Panc1 (cell line): ENCODE measurements at regions not wholly inside any gene's neighbourhood (a gene's known extent, or its start where the extent isn't known, plus 50 kb on each side); places are given as distances from the start of the nearest gene placed in this dataset.

Source experiments
- ATAC-seq: fragments of 200-7000 bp; cut with Tn5 transposase; 2 replicates; pipeline ENCODE4 v1.9.1; 2020; ENCODE audit warnings: mild to moderate bottlenecking, moderate library complexity
- BruUV-seq: library from RNA; stranded (reverse); fragments of 400-500 nt; replicated peaks from 2 replicates; lab custom pipeline; 2021; lab: Mats Ljungman, UMichigan
- CTCF ChIA-PET: fragments of 300-600 bp; sonication (Branson Sonifier 250); formaldehyde crosslinking; loops from one replicate; lab custom pipeline; 2022; ENCODE audit warnings: antibody characterized with exemption; lab: Charles Lee
- POLR2A ChIA-PET: fragments of 300-600 bp; sonication (Branson Sonifier 250); formaldehyde crosslinking; loops from one replicate; lab custom pipeline; 2022; ENCODE audit warnings: antibody characterized with exemption; lab: Charles Lee
- DNase-seq: peaks from one replicate; pipeline ENCODE4 v3.0.0-alpha.2; 2010; ENCODE audit warnings: low read depth, low spot score
- H3K27ac ChIP-seq: 2 replicates; pipeline ENCODE4 v1.5.1; 2011; ENCODE audit warnings: mild to moderate bottlenecking, low read length, inconsistent platforms
- H3K27me3 ChIP-seq: fragments of 200-500 bp; sonication (Bioruptor generic); 2 replicates; pipeline ENCODE4 v1.6.0; 2014; ENCODE audit warnings: low read length, inconsistent platforms; ENCODE audit not compliant: control insufficient read depth, insufficient read depth
- H3K36me3 ChIP-seq: fragments of 200-500 bp; sonication (Bioruptor generic); 2 replicates; pipeline ENCODE4 v1.5.1; 2014; ENCODE audit warnings: inconsistent platforms, mild to moderate bottlenecking, low read length, moderate library complexity; ENCODE audit not compliant: control insufficient read depth, insufficient read depth
- H3K4me1 ChIP-seq: 2 replicates; pipeline ENCODE4 v1.5.1; 2011; ENCODE audit warnings: inconsistent platforms, mild to moderate bottlenecking, low read length, moderate library complexity; ENCODE audit not compliant: control insufficient read depth, insufficient read depth
- H3K4me3 ChIP-seq, 2 experiments: 2 replicates each; pipeline ENCODE4 v1.5.1; 2011 to 2012; ENCODE audit warnings: low read depth in 2 of 2, low read length in 2 of 2, mild to moderate bottlenecking in 2 of 2, inconsistent platforms in 1 of 2, moderate library complexity in 1 of 2
- H3K9me3 ChIP-seq: fragments of 200-500 bp; sonication (Bioruptor generic); 2 replicates; pipeline ENCODE4 v1.5.1; 2014; ENCODE audit warnings: low read depth, mild to moderate bottlenecking, inconsistent platforms, low read length, moderate library complexity; ENCODE audit not compliant: control insufficient read depth, insufficient read depth
- CTCF ChIP-seq: fragments of 450-650 bp; IDR thresholded peaks from 2 replicates; pipeline ENCODE4 v1.5.1; 2017; ENCODE audit warnings: mild to moderate bottlenecking
- POLR2AphosphoS5 ChIP-seq: IDR thresholded peaks from 2 replicates; pipeline ENCODE4 v1.6.1; 2012; ENCODE audit warnings: mild to moderate bottlenecking, low read depth, low read length, moderate library complexity
- REST ChIP-seq, 2 experiments: IDR thresholded peaks; 2 replicates each; pipeline ENCODE4 v1.6.1; 2011 to 2012; ENCODE audit warnings: low read depth in 2 of 2, control low read depth in 1 of 2, low read length in 1 of 2, mild to moderate bottlenecking in 1 of 2, moderate library complexity in 1 of 2; ENCODE audit not compliant: insufficient read depth in 1 of 2
- SIN3A ChIP-seq: IDR thresholded peaks from 2 replicates; pipeline ENCODE4 v1.6.1; 2012; ENCODE audit warnings: low read depth, mild to moderate bottlenecking, low read length, moderate library complexity, borderline replicate concordance; ENCODE audit not compliant: insufficient read depth
- TCF7L2 ChIP-seq: IDR thresholded peaks from 2 replicates; pipeline ENCODE4 v1.6.1; 2011; ENCODE audit warnings: mild to moderate bottlenecking, low read depth, low read length, inconsistent platforms
- in situ Hi-C: cut with HindIII; loops from 2 replicates; pipeline ENCODE4 v1.10.0; 2016; ENCODE audit warnings: low sequenced_read_pairs, low pct_unique_long_range_greater_than_20kb
- intact Hi-C: fragments of 100-400 bp; cut with micrococcal nuclease; formaldehyde crosslinking; loops from one replicate; pipeline ENCODE4 v1.10.0; 2022; ENCODE audit not compliant: unreplicated experiment

- intact Hi-C loops, result no loop called here
- no peak overlapping the region for H3K4me3 ChIP-seq
Observed at GRCh38 chr20:40591119-40591518, 97.9 kb downstream of the MAFB start.

GRCh38 chr20:40589581-40589980 lies 99.5 kb downstream of the MAFB start:
- H3K9me3 ChIP-seq, result no peaks in the 10 kb centered on the region
- ChIA-PET CTCF (no interaction called here), POLR2A (no interaction called here)
- H3K36me3 ChIP-seq, result no peaks in the 10 kb centered on the region
- no peak overlapping the region for H3K4me3 ChIP-seq
- no TSS peak for BruUV-seq
- H3K27ac ChIP-seq, result no peak overlapping the region
- in situ Hi-C loops (no loop called here), intact Hi-C loops (no loop called here)
- DNase-seq (no peak), ATAC-seq (no peak)
- no peak for TF ChIP-seq SIN3A
- TF ChIP-seq REST (IDR thresholded peaks at IDR 0.05; ENCODE audit: insufficient read depth in 1 of 2, low read depth in 2 of 2, low read length in 1 of 2), result no peak
- TF ChIP-seq CTCF, result no peak
- TF ChIP-seq POLR2AphosphoS5, result no peak
- TF ChIP-seq TCF7L2, result no peak
- no peaks in the 10 kb centered on the region for H3K4me1 ChIP-seq
- H3K27me3 ChIP-seq, result no peaks in the 10 kb centered on the region

More at GRCh38 chr20:40591119-40591518, 97.9 kb downstream of the MAFB start:
- ATAC-seq (no peak), DNase-seq (no peak)
- CTCF ChIA-PET, result no interaction called here
- POLR2A ChIA-PET, result no interaction called here
- Histone ChIP-seq H3K27ac (no peak overlapping the region), H3K36me3 (no peaks in the 10 kb centered on the region), H3K9me3 (no peaks in the 10 kb centered on the region), H3K4me1 (no peaks in the 10 kb centered on the region), H3K27me3 (no peaks in the 10 kb centered on the region)
- no peak for TF ChIP-seq REST (IDR thresholded peaks at IDR 0.05; ENCODE audit: insufficient read depth in 1 of 2, low read depth in 2 of 2, low read length in 1 of 2)
- TF ChIP-seq TCF7L2, result no peak
- TF ChIP-seq CTCF, result no peak
- TF ChIP-seq SIN3A, result no peak
- no TSS peak for BruUV-seq
- in situ Hi-C loops, result no loop called here
